Lung microvascular endothelial cell (primary cell): ENCODE measurements at regions not wholly inside any gene's neighbourhood (a gene's known extent, or its start where the extent isn't known, plus 50 kb on each side); places are given as distances from the start of the nearest gene placed in this dataset.

Experiments used
- DNase-seq, 2 donors: peaks; one replicate each; pipeline versions ENCODE4 v3.0.0 to v3.0.0-alpha.2; 2010; ENCODE audit warnings: low read depth in 2 of 2

DNA sequence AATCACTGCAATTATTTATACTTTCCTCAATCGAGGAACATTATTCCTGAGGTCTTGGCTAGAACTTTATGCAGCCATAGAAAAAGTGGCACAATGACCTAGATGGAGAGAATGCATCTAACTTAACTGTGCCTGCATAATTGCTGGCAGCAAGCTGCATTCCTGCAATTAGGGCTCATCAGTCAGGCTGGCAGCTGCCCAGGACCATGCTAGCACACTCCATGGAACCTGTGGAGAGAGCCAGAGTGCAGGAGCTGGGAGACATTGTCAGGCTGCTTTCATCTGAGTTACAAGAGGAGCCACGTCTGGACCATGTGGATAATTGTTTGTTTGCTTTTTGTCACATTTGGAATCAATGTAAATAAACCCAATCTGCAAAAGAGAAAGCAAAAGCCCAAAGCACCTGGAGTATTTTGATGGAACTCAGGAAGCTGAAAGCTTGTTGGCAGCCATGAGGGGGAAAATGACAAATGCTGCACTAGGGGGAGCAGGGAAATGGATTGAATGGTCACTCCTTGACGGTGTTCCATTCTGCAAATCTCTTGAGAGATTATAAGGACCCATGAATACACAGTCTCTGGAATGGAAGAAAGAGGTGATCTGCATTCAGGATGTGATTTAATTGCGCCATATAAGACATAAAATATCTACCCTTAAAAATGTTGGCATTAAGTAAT is 839.9 kb downstream of the MAT2B start:
- DNase-seq, result peak; percentile 5 to 14

DNA sequence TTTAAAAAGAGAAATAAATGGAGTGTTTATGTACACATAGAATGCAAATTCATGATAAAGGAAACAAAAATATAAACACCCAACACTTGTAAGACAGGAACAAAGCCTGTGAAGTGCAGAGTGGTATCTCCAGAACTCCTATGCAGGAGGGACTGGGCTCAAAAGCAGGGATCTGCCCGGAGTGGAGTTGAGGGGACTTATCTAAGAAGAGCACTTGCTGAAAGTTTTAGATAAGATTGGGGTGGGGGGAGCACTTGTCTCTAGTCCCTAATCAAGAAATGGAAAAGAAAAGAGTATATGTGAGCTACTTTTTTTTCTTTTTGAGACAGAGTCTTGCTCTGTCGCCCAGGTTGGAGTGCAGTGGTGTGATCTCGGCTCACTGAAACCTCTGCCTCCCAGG is 840.4 kb downstream of the MAT2B start:
- DNase-seq, result no peak

DNA sequence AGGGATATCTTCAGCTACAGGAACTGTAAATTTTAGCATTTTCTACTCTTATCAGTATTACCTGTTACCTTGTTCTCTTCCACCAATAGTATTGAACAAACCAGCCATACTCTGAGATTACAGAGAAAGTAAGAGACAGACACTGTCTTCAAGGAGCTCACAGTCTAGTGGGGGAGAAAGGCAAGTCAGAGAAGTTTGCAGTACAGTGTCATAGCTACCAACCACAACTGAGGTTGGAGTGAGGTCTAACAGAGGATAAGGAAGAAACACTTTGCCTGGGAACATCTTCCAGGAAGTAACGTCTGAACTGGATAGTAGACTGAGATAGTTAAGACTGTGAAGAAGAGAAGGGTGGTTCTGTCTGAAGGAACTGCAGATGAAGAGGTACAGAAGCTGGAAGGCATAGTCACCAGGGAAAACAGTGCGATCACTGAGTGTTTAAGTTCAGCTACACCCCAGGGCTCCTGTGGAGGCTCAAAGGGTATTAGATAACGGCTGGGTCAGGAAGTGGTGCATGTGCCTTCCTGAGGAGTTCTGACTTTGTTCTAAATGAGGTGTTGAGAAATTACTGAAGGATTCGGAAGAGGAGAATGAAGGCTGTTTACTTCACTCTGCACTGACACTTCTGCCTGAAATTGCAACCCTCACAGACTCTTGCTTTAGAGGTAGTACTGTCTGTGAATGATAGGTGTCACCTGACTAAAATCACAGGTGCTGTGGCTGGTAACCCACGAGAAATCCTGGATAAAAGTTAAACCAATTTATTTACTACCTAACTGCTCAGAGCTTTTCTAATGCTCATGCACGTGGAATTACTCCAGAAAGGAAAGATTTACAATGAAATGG is 841.6 kb downstream of the MAT2B start:
- DNase-seq, result no peak

DNA sequence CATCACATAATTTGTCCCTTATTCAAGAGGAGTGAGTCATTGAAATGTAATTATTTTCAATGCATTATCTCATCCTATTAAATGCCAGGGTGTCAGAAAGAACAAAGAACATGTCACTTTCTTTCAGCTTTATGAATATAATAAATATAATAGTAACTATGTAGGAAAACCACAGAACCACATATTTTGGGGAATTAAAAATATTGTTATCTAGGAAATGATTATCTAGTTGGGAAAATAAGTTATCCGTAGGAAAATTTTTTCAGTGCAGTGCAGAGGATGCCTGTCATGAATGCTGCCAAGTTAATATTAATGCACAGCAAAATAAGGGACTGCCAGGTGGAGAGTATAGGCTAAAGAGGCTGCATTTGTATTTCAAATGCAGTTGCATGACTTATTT is 844.8 kb downstream of the MAT2B start:
- DNase-seq, result no peak

DNA sequence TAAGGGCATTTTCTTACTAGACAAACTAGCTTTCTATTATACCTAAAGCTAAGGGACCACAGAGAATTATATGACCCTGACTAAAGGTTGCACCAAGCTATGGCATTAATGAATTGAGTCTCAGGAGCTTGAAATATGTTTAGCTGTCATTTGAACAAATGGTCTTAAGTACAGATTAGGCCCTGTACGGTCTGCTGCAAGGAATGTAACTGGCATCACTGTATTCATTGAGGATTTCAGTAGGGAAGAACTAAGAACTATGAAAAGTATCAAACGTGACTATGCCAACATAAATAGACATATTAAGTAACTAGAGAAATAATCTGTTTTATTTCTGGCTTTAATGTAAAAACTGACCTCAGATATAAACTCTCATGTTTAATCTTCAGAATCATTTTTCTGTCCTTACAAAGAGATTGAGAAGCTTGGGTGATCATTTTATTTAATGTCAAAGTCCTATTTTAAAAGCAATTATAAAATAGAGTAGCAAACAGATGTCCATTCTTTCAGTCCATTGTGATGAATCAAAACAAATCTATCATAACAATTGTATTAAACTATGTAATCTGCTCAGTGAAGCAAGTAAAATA is 845.9 kb downstream of the MAT2B start:
- DNase-seq, result no peak

- DNase-seq, result no peak
Measured at GRCh38 chr5:164352695-164353094, 847.3 kb downstream of the MAT2B start.

DNA sequence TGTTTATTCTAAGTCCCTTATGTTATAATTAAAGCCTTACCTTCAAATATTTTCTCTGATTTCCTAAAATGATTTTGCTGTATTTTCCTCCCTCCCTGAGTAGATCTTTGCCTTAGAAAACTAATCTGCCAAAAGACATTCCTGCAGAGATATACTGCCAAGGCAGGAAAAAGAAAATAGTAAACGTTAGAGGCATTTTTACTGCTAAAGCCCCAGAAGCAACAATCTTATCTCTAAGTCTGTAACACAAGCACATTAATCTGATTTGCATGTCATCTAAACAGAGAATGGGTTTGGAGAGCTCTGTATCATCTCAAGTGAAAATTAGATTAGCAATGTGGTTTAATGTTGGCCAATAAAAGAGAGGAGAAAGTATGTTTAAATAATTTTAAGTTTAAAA is 847.7 kb downstream of the MAT2B start:
- DNase-seq, result no peak

DNA sequence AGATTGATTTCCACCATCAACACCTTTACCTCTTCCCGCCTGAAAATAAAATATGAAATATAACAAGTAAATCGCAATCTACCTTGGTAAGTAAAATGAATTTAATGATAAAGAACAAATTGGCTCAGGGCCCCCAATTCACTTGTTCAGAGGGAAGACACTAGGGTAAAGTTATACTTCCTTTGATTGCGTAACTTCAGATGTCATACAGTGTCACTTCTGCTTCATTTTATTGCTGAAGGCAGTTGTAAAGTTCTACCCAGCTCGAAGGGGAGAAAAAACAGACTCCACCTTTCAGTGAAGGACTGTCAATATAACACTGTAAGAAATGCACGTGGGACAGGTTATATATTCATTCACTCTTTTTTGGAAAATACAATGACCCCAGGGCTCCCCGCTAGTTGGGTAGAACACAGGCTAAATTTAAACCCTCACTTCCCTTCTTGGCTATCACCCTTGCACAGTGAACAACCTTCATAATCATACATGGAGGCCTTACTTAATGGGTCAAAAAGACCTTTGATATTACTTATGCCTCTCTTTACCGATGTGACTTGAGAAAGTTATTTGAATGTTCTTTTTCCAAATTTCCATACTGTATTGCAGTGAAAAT is 848.8 kb downstream of the MAT2B start:
- DNase-seq, result no peak

DNA sequence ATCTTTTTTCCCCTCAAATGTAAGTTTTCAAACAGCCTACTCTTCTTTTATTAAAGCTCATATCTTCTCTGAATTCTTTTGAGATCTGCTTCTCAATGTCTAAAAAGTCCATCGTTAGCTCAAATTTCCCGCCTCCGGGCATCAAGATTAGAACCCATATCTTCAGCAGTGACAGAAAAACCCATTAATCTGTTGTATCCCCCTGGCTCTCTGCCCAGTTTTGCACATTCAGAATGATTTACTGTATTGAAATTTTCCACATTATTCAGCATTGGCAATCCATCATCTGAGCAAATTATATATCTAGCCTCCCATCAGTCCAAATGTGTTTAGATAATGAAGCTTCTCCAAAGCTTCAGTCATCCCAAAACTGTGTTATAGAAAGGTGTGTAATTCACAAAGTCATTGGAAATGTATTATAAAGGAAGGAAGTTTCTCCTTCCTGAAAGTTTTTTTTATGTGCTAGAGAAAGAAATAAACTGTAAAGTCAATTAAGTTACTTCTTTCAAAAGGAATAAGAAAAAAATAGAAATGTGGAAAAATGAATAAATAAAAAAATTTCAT is 849.9 kb downstream of the MAT2B start:
- peak; percentile 5 to 16 for DNase-seq

DNA sequence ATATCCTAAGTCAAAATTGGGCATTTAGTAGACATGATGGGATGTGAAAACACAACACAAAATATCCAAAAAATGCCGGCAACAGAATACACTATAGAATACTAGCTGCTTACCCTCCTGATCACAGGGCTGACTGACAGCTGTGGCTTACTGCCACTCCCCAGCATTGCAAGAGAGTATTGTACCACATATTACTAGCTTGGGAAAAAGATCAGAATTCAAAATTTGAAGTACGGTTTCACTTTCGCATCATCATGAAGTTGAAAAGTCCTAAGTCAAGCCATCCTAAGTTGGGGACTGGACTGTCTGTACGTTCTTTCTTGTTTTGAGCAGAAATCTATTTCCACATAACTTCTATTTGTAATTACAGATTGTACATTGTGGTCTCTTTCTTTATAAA is 851.4 kb downstream of the MAT2B start:
- no peak for DNase-seq

- no peak for DNase-seq
Measured at GRCh38 chr5:164357395-164358033, 852.1 kb downstream of the MAT2B start.

- peak in 1 of 2 donors; percentile 16 for DNase-seq
Measured at GRCh38 chr5:164358531-164359259, 853.3 kb downstream of the MAT2B start.

- DNase-seq, result no peak
Measured at GRCh38 chr5:164359260-164360255, 854.1 kb downstream of the MAT2B start.

- peak in 1 of 2 donors; percentile 16 for DNase-seq
Measured at GRCh38 chr5:164360589-164360988, 855.2 kb downstream of the MAT2B start.

- no peak for DNase-seq
Measured at GRCh38 chr5:164361986-164362385, 856.6 kb downstream of the MAT2B start.

DNA sequence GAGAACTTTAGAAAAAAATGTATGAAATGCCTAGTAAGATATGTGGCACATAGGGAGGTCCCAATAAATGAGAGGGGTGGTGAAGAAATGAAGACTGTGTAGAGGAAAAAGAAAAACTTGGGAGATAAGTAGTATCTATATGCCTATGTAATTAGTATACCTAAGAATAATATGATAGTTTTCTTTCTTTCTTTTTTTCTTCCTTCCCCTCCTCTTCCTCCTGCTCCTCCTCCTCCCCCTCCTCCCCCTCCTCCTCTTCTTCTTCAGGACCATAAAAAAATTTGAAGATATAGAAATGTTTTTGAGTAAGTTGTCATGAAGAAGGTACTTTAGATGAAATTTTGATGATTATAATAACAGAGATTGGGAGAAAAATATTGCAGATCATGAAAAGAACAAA is 857.4 kb downstream of the MAT2B start:
- no peak for DNase-seq

GRCh38 chr5:164364237-164365208 is 859.1 kb downstream of the MAT2B start:
- DNase-seq, result no peak

DNA sequence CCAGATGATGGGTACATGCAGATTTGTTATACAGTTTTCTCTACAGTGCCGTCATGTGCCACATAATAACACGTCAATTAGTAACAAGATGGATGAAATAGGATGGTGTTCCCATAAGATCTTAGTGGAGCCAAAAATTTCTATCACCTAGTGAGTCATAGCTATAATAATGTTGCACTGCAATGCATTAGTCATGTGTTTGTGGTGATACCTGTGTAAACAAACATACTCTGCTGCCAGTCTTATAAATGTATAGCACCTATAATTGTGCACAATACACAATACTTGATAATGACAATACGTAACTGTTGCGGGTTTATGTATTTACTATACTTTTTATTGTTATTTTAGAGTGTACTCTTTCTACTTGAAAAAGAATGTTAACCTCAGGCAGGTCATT is 865.4 kb downstream of the MAT2B start:
- no peak for DNase-seq
